ENCODE measurements at regions not wholly inside any gene's neighbourhood (a gene's known extent, or its start where the extent isn't known, plus 50 kb on each side); places are given as distances from the start of the nearest gene placed in this dataset.
"Not testable (repeated sequence)": the region's sequence is repeated elsewhere in the genome, so short reads cannot be mapped to it uniquely, and the experiment has no call there.

DNA sequence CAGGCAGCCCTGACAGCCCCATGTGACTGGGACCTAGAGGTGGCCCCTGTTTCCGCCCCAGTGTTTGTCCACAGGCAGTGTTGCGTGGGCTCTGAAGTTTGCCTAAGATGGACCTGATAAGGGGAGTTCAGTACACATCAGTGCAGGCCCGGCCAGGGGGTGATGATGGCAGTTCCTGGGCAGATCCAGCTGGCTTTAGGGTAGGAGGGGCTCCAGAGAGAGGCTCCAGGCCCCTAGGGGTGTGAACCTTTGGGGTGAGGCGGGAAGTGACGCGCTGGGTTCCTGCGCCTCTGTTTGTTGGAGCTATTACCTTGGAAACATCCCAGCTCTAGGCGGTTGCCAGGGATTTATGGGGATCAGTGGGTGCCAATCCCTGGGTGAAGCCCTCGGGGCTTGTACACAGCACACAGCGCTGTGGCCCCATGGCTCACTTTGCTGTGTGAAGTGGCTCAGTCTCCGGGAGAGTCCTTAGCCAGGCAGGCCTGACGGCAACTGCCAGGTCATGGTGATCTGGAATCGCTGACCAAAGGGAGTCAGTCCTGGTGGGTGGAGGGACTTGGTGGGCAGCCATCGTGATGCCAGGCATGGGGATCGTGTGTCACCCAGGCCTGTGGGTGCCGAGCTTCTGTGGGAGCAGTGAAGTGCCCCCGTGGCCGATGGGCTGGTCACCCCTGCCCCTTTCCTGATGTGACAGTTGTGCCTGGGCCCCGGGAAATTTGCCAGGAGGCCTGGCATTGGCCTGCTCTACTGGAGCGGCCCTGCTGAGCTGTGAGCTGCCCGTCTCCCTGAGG is 146.1 kb downstream of the SEC14L1 start:
- peaks cover 0 to 2% (median 0%) of the 10 kb centered on the region in 4 donors for H3K27me3 ChIP-seq
- DNase-seq (ENCODE audit: extremely low spot score), result no peak
- H3K9me3 ChIP-seq, result no peaks in the 10 kb centered on the region
- intact Hi-C loops (cut with DNase I), result no loop called here
- peaks cover 19 to 33% (median 27%) of the 10 kb centered on the region in 4 donors for H3K4me1 ChIP-seq
- H3K4me3 ChIP-seq, result no peak overlapping the region
- no peaks in the 10 kb centered on the region for H3K36me3 ChIP-seq
- WGBS, result 72% methylated on average over 7 of the region's 21 CpGs
- TF ChIP-seq POLR2AphosphoS5 (IDR thresholded peaks at IDR 0.05) (no peak), EP300 (IDR thresholded peaks at IDR 0.05) (no peak), POLR2A (IDR thresholded peaks at IDR 0.05; ENCODE audit: low read depth) (no peak)
- peak overlapping the region; percentile 9 to 52 (median 32) for H3K27ac ChIP-seq (replicated peaks in 1 of 4)

DNA sequence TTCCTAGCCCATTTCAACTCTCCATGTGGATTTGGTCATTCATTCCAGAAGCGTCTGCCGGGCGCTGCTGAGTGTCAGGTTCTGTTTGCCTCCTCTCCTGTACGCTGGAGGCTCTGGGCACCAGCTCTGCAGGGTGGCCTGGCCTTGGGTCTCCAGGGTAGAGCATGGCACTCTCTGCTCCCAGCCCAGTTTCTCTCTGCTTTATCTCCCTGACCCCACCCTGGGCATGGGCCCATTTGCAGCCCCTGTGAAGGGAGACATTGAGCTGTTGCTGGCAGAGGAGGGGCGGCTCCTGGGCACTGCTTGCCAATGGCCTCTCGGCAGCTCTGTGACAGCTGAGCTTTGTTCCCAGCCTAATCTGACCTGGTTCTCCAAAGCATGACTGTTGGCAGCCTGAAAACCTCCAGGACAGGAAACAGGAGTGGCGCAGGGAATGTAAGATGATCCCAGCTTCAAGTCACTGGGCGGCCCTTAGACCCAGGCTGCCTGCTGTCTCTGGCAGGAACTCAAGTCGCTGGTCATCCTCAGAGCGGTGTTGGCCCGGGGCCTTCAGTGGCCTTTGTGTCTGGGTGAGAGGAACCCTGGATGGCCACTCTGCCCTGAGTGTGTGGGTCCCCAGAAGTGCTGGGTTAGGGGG is 146.8 kb downstream of the SEC14L1 start:
- Histone ChIP-seq H3K9me3 (no peaks in the 10 kb centered on the region), H3K4me3 (no peak overlapping the region), H3K27ac (replicated peaks in 1 of 4) (peak overlapping the region; percentile 9 to 52 (median 32)), H3K4me1 (peaks cover 15 to 28% (median 22%) of the 10 kb centered on the region in 4 donors), H3K27me3 (no peaks in the 10 kb centered on the region), H3K36me3 (no peaks in the 10 kb centered on the region)
- TF ChIP-seq POLR2A (IDR thresholded peaks at IDR 0.05; ENCODE audit: low read depth) (no peak), EP300 (IDR thresholded peaks at IDR 0.05) (no peak), POLR2AphosphoS5 (IDR thresholded peaks at IDR 0.05) (no peak)
- TF ChIP-seq, protein P1, sequence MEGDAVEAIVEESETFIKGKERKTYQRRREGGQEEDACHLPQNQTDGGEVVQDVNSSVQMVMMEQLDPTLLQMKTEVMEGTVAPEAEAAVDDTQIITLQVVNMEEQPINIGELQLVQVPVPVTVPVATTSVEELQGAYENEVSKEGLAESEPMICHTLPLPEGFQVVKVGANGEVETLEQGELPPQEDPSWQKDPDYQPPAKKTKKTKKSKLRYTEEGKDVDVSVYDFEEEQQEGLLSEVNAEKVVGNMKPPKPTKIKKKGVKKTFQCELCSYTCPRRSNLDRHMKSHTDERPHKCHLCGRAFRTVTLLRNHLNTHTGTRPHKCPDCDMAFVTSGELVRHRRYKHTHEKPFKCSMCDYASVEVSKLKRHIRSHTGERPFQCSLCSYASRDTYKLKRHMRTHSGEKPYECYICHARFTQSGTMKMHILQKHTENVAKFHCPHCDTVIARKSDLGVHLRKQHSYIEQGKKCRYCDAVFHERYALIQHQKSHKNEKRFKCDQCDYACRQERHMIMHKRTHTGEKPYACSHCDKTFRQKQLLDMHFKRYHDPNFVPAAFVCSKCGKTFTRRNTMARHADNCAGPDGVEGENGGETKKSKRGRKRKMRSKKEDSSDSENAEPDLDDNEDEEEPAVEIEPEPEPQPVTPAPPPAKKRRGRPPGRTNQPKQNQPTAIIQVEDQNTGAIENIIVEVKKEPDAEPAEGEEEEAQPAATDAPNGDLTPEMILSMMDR (IDR thresholded peaks at IDR 0.05), result no peak
- intact Hi-C loops (cut with DNase I), result no loop called here
- WGBS, result 66% methylated on average over 8 of the region's 11 CpGs
- no peak for DNase-seq (ENCODE audit: extremely low spot score)

DNA sequence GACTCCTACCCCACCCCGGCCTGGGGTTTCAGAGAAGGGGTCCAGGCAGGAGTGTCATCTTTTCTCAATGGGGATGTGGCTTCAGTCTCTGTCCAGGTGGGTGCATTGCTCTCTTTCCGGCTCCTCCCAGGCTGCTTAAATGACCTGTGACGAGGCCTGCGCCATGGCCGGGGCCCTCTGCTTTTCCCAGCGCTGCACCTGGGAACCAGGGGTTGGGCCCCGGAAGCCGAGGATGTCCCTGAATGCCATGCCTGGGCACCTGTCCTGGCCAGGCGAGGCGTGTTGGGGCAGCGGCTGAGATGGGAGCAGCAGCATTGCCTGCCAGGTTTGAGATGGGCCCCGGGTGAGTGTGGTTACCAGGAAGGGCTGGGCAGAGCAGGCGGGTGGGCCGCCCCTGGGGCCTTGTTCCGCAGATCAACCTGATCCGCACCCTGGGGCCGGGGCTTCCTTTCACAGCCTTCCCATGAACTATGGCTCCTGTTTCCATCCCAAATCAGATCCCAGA is 147.4 kb downstream of the SEC14L1 start:
- H3K27me3 ChIP-seq, result no peaks in the 10 kb centered on the region
- peaks cover 15 to 22% (median 19%) of the 10 kb centered on the region in 4 donors for H3K4me1 ChIP-seq
- H3K4me3 ChIP-seq, result no peak overlapping the region
- WGBS, result 90% methylated on average over 14 of the region's 17 CpGs
- intact Hi-C loops (cut with DNase I), result no loop called here
- DNase-seq (ENCODE audit: extremely low spot score), result no peak
- peak overlapping the region in 3 of 4 donors; percentile 9 to 52 (median 20) for H3K27ac ChIP-seq (replicated peaks in 1 of 4)
- TF ChIP-seq, protein P1 (IDR thresholded peaks at IDR 0.05), result no peak
- no peak for TF ChIP-seq EP300 (IDR thresholded peaks at IDR 0.05)
- no peak for TF ChIP-seq POLR2A (IDR thresholded peaks at IDR 0.05; ENCODE audit: low read depth)
- TF ChIP-seq POLR2AphosphoS5 (IDR thresholded peaks at IDR 0.05), result no peak
- H3K9me3 ChIP-seq, result no peaks in the 10 kb centered on the region
- H3K36me3 ChIP-seq, result no peaks in the 10 kb centered on the region

DNA sequence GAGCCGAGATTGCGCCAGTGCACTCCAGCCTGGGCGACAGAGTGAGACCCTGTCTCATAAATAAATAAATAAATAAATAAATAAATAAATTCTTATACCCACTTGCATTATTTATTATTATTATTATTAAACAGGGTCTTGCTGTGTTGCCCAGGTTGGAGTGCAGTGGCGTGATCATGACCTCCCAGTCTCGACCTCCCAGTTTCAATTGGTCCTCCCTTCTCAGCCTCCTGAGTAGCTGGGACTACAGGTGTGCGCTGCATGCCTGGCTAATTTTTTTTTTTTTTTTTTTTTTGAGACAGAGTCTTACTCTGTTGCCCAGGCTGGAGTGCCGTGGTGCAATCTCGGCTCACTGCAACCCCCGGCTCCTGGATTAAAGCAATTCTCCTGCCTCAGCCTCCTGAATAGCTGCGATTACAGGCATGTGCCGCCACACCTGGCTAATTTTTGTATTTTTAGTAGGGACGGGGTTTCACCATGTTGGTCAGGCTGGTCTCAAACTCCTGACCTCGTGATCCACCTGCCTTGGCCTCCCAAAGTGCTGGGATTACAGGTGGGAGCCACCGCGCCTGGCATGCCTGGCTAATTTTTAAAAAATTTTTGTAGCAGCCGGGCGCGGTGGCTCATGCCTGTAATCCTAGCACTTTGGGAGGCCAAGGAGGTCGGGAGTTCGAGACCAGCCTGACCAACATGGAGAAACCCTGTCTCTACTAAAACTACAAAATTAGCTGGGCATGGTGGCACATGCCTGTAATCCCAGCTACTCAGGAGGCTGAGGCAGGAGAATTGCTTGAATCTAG is 150.2 kb downstream of the SEC14L1 start:
- H3K9me3 ChIP-seq; intact Hi-C loops (cut with DNase I); H3K27me3 ChIP-seq; H3K36me3 ChIP-seq; H3K4me3 ChIP-seq; DNase-seq (ENCODE audit: extremely low spot score); H3K27ac ChIP-seq (replicated peaks in 1 of 4): not testable (repeated sequence)
- WGBS, result 98% methylated on average over 20 of the region's 20 CpGs
- peaks cover 13 to 21% (median 18%) of the 10 kb centered on the region in 4 donors for H3K4me1 ChIP-seq

DNA sequence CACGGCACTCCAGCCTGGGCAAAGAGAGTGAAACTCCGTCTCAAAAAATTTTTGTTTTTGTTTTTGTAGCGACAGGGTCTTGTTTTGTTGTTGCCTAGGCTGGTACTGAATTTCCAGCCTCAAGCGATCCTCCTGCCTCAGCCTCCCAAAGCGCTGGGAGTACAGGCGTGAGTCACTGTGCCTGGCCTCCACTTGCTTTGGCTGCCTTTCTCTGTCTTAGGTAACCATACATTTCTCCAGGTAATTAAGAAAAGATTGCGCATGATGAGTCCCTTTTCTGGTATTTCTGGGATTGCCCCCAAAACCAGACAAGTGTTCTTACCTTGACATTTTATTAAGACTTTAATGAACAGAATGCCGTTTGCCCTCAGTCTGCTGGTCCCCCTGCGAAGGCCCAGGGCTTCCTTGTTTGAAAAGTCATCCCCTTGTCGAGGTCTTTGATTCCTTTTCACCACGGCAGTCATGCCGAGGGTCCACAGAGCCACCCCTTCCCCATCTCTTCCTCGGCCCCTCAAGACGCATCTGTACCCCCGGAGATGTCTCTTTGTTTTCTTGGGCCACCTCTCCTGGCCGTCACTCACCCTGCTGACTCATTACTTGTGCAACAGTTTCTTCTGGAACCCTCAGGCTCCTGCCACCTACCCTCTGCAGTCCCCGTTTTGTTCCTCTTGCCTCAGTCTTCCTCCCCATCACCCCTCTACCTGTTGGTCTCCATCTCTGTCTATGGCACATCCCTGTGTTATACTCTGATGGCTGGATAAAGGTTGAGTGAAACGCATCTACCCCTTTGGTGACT is 151.0 kb downstream of the SEC14L1 start:
- 97% methylated on average over 18 of the region's 18 CpGs for WGBS
- H3K9me3 ChIP-seq, result no peaks in the 10 kb centered on the region
- H3K4me3 ChIP-seq, result no peak overlapping the region
- no peak overlapping the region for H3K27ac ChIP-seq (replicated peaks in 1 of 4)
- intact Hi-C loops (cut with DNase I), result no loop called here
- H3K4me1 ChIP-seq, result peaks cover 7 to 16% (median 15%) of the 10 kb centered on the region in 4 donors
- no peak for DNase-seq (ENCODE audit: extremely low spot score)
- no peaks in the 10 kb centered on the region for H3K27me3 ChIP-seq
- TF ChIP-seq POLR2A (IDR thresholded peaks at IDR 0.05; ENCODE audit: low read depth), result no peak
- no peak for TF ChIP-seq EP300 (IDR thresholded peaks at IDR 0.05)
- TF ChIP-seq, protein P1 (IDR thresholded peaks at IDR 0.05), result no peak
- no peak for TF ChIP-seq POLR2AphosphoS5 (IDR thresholded peaks at IDR 0.05)
- no peaks in the 10 kb centered on the region for H3K36me3 ChIP-seq
